ENCODE measurements at regions not wholly inside any gene's neighbourhood (a gene's known extent, or its start where the extent isn't known, plus 50 kb on each side); places are given as distances from the start of the nearest gene placed in this dataset.

GRCh38 chr5:143879646-143880045 is 67.7 kb downstream of the HMHB1 start:
- BruUV-seq (replicated peaks), result no TSS peak
- DNase-seq, result no peak
- Histone ChIP-seq H3K27me3 (ENCODE audit: insufficient read depth, low read depth) (no peaks in the 10 kb centered on the region), H2AFZ (no peak overlapping the region), H3K4me2 (no peak overlapping the region), H3K79me2 (ENCODE audit: low read depth) (no peaks in the 10 kb centered on the region), H3K9me2 (ENCODE audit: insufficient read depth) (no peaks in the 10 kb centered on the region), H3K9me3 (ENCODE audit: insufficient read depth, low read depth) (no peaks in the 10 kb centered on the region), H4K20me1 (ENCODE audit: insufficient read depth) (no peaks in the 10 kb centered on the region), H3K36me3 (ENCODE audit: low read depth) (no peaks in the 10 kb centered on the region), H3K4me3 (no peak overlapping the region), H3K27ac (no peak overlapping the region), H3F3A (ENCODE audit: insufficient read depth, low read depth) (no peaks in the 10 kb centered on the region), H3K4me1 (replicated peaks; ENCODE audit: insufficient read depth) (no peaks in the 10 kb centered on the region)
- TF ChIP-seq, protein P1, sequence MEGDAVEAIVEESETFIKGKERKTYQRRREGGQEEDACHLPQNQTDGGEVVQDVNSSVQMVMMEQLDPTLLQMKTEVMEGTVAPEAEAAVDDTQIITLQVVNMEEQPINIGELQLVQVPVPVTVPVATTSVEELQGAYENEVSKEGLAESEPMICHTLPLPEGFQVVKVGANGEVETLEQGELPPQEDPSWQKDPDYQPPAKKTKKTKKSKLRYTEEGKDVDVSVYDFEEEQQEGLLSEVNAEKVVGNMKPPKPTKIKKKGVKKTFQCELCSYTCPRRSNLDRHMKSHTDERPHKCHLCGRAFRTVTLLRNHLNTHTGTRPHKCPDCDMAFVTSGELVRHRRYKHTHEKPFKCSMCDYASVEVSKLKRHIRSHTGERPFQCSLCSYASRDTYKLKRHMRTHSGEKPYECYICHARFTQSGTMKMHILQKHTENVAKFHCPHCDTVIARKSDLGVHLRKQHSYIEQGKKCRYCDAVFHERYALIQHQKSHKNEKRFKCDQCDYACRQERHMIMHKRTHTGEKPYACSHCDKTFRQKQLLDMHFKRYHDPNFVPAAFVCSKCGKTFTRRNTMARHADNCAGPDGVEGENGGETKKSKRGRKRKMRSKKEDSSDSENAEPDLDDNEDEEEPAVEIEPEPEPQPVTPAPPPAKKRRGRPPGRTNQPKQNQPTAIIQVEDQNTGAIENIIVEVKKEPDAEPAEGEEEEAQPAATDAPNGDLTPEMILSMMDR (conservative IDR thresholded peaks at IDR 0.05), result no peak
- no peak for TF ChIP-seq EZH2 (IDR thresholded peaks at IDR 0.05; ENCODE audit: low read depth)
- ChIA-PET POLR2A (ENCODE audit: unreplicated experiment) (interaction anchor here (0.5 kb wide), 1 partner anchor 22 kb away, joined by 8 read pairs; no protein-coding TSS in a partner anchor), CTCF (no interaction called here)
- intact Hi-C loops (cut with micrococcal nuclease; ENCODE audit: unreplicated experiment), result loop anchor here (10.0 kb wide), 1 partner anchor 265 kb away; no protein-coding TSS in a partner anchor

- H3K4me1 ChIP-seq (replicated peaks; ENCODE audit: insufficient read depth), result no peaks in the 10 kb centered on the region
- no peaks in the 10 kb centered on the region for H3K9me3 ChIP-seq (ENCODE audit: insufficient read depth, low read depth)
- no peaks in the 10 kb centered on the region for H3F3A ChIP-seq (ENCODE audit: insufficient read depth, low read depth)
- H3K4me2 ChIP-seq, result no peak overlapping the region
- CTCF ChIA-PET, result no interaction called here
- BruUV-seq (replicated peaks), result no TSS peak
- H3K27me3 ChIP-seq (ENCODE audit: insufficient read depth, low read depth), result no peaks in the 10 kb centered on the region
- intact Hi-C loops (cut with micrococcal nuclease; ENCODE audit: unreplicated experiment), result no loop called here
- H3K27ac ChIP-seq, result no peak overlapping the region
- no peak overlapping the region for H3K4me3 ChIP-seq
- DNase-seq, result no peak
- TF ChIP-seq, protein P1 (conservative IDR thresholded peaks at IDR 0.05), result no peak
- TF ChIP-seq EZH2 (IDR thresholded peaks at IDR 0.05; ENCODE audit: low read depth), result no peak
- no peaks in the 10 kb centered on the region for H3K79me2 ChIP-seq (ENCODE audit: low read depth)
- H4K20me1 ChIP-seq (ENCODE audit: insufficient read depth), result no peaks in the 10 kb centered on the region
- no peaks in the 10 kb centered on the region for H3K36me3 ChIP-seq (ENCODE audit: low read depth)
- POLR2A ChIA-PET (ENCODE audit: unreplicated experiment), result interaction anchor here (0.5 kb wide), 1 partner anchor 22 kb away, joined by 8 read pairs; no protein-coding TSS in a partner anchor
- no peak overlapping the region for H2AFZ ChIP-seq
- no peaks in the 10 kb centered on the region for H3K9me2 ChIP-seq (ENCODE audit: insufficient read depth)
Measured at GRCh38 chr5:143880178-143880577, 68.2 kb downstream of the HMHB1 start.

GRCh38 chr5:143882520-143882919 is 70.6 kb downstream of the HMHB1 start:
- TF ChIP-seq, protein P1 (conservative IDR thresholded peaks at IDR 0.05), result no peak
- no peak for TF ChIP-seq EZH2 (IDR thresholded peaks at IDR 0.05; ENCODE audit: low read depth)
- H4K20me1 ChIP-seq (ENCODE audit: insufficient read depth), result no peaks in the 10 kb centered on the region
- ChIA-PET CTCF (no interaction called here), POLR2A (ENCODE audit: unreplicated experiment) (no interaction called here)
- no peaks in the 10 kb centered on the region for H3K27me3 ChIP-seq (ENCODE audit: insufficient read depth, low read depth)
- no peaks in the 10 kb centered on the region for H3K9me3 ChIP-seq (ENCODE audit: insufficient read depth, low read depth)
- H3K4me1 ChIP-seq (replicated peaks; ENCODE audit: insufficient read depth), result no peaks in the 10 kb centered on the region
- no peak overlapping the region for H3K27ac ChIP-seq
- no TSS peak for BruUV-seq (replicated peaks)
- no peak for DNase-seq
- H3K9me2 ChIP-seq (ENCODE audit: insufficient read depth), result no peaks in the 10 kb centered on the region
- intact Hi-C loops (cut with micrococcal nuclease; ENCODE audit: unreplicated experiment), result no loop called here
- no peak overlapping the region for H2AFZ ChIP-seq
- no peak overlapping the region for H3K4me2 ChIP-seq
- H3K4me3 ChIP-seq, result no peak overlapping the region
- no peaks in the 10 kb centered on the region for H3K36me3 ChIP-seq (ENCODE audit: low read depth)
- no peaks in the 10 kb centered on the region for H3F3A ChIP-seq (ENCODE audit: insufficient read depth, low read depth)
- no peaks in the 10 kb centered on the region for H3K79me2 ChIP-seq (ENCODE audit: low read depth)

Data from PC-9 (cell line).